ENCODE measurements at regions not wholly inside any gene's neighbourhood (a gene's known extent, or its start where the extent isn't known, plus 50 kb on each side); places are given as distances from the start of the nearest gene placed in this dataset.

- H3K4me1 ChIP-seq (ENCODE audit: insufficient read depth, low read length, severe bottlenecking) = no peaks in the 10 kb centered on the region
- H3K27ac ChIP-seq (ENCODE audit: low read depth, low read length, poor library complexity, severe bottlenecking) = no peak overlapping the region
- H3K4me3 ChIP-seq (ENCODE audit: low read depth, low read length, poor library complexity, severe bottlenecking) = no peak overlapping the region
- no peak overlapping the region for H2AFZ ChIP-seq (ENCODE audit: low read length)
- H3F3A ChIP-seq (ENCODE audit: insufficient read depth, low read length) = no peaks in the 10 kb centered on the region
- H3K9ac ChIP-seq (ENCODE audit: low read length) = no peak overlapping the region
- no peaks in the 10 kb centered on the region for H4K20me1 ChIP-seq (ENCODE audit: insufficient read depth, low read length)
- TF ChIP-seq CTCF (IDR thresholded peaks at IDR 0.05; ENCODE audit: low read length) (no peak), EZH2 (IDR thresholded peaks at IDR 0.05; ENCODE audit: borderline replicate concordance, low read length) (no peak)
- H3K36me3 ChIP-seq (ENCODE audit: insufficient read depth, low read length) = no peaks in the 10 kb centered on the region
- H3K27me3 ChIP-seq (ENCODE audit: insufficient read depth, low read length) = no peaks in the 10 kb centered on the region
- no peaks in the 10 kb centered on the region for H3K9me3 ChIP-seq (ENCODE audit: low read length)
- H3K79me2 ChIP-seq (ENCODE audit: insufficient read depth, low read length) = no peaks in the 10 kb centered on the region
- H3K9me2 ChIP-seq (ENCODE audit: low read depth, low read length) = no peaks in the 10 kb centered on the region
- no peak overlapping the region for H3K4me2 ChIP-seq (ENCODE audit: low read length)
These were observed 123.2 kb downstream of the RRAGC start for GRCh38 chr1:38736399-38736798.

GRCh38 chr1:38735651-38736161 is 123.9 kb downstream of the RRAGC start:
- no peak overlapping the region for H3K27ac ChIP-seq (ENCODE audit: low read depth, low read length, poor library complexity, severe bottlenecking)
- TF ChIP-seq CTCF (IDR thresholded peaks at IDR 0.05; ENCODE audit: low read length) (no peak), EZH2 (IDR thresholded peaks at IDR 0.05; ENCODE audit: borderline replicate concordance, low read length) (no peak)
- no peaks in the 10 kb centered on the region for H3K79me2 ChIP-seq (ENCODE audit: insufficient read depth, low read length)
- H3K27me3 ChIP-seq (ENCODE audit: insufficient read depth, low read length) = no peaks in the 10 kb centered on the region
- H3K9me3 ChIP-seq (ENCODE audit: low read length) = no peaks in the 10 kb centered on the region
- H3K36me3 ChIP-seq (ENCODE audit: insufficient read depth, low read length) = no peaks in the 10 kb centered on the region
- no peak overlapping the region for H3K9ac ChIP-seq (ENCODE audit: low read length)
- no peaks in the 10 kb centered on the region for H4K20me1 ChIP-seq (ENCODE audit: insufficient read depth, low read length)
- no peaks in the 10 kb centered on the region for H3K4me1 ChIP-seq (ENCODE audit: insufficient read depth, low read length, severe bottlenecking)
- no peaks in the 10 kb centered on the region for H3F3A ChIP-seq (ENCODE audit: insufficient read depth, low read length)
- H3K4me2 ChIP-seq (ENCODE audit: low read length) = no peak overlapping the region
- no peak overlapping the region for H3K4me3 ChIP-seq (ENCODE audit: low read depth, low read length, poor library complexity, severe bottlenecking)
- no peaks in the 10 kb centered on the region for H3K9me2 ChIP-seq (ENCODE audit: low read depth, low read length)
- H2AFZ ChIP-seq (ENCODE audit: low read length) = no peak overlapping the region

- Histone ChIP-seq H3K4me3 (ENCODE audit: low read depth, low read length, poor library complexity, severe bottlenecking) (no peak overlapping the region), H2AFZ (ENCODE audit: low read length) (no peak overlapping the region), H3K4me1 (ENCODE audit: insufficient read depth, low read length, severe bottlenecking) (no peaks in the 10 kb centered on the region), H4K20me1 (ENCODE audit: insufficient read depth, low read length) (no peaks in the 10 kb centered on the region), H3K9me2 (ENCODE audit: low read depth, low read length) (no peaks in the 10 kb centered on the region), H3K27me3 (ENCODE audit: insufficient read depth, low read length) (no peaks in the 10 kb centered on the region; the same call in 1 of the 2 replicates), H3K36me3 (ENCODE audit: insufficient read depth, low read length) (no peaks in the 10 kb centered on the region), H3F3A (ENCODE audit: insufficient read depth, low read length) (no peaks in the 10 kb centered on the region), H3K27ac (ENCODE audit: low read depth, low read length, poor library complexity, severe bottlenecking) (no peak overlapping the region), H3K9ac (ENCODE audit: low read length) (no peak overlapping the region), H3K9me3 (ENCODE audit: low read length) (no peaks in the 10 kb centered on the region), H3K79me2 (ENCODE audit: insufficient read depth, low read length) (no peaks in the 10 kb centered on the region), H3K4me2 (ENCODE audit: low read length) (no peak overlapping the region)
- no peak for TF ChIP-seq CTCF (IDR thresholded peaks at IDR 0.05; ENCODE audit: low read length)
- no peak for TF ChIP-seq EZH2 (IDR thresholded peaks at IDR 0.05; ENCODE audit: borderline replicate concordance, low read length)
These were observed 125.8 kb downstream of the RRAGC start for GRCh38 chr1:38733761-38734160.

All from OCI-LY1 (cell line).